ENCODE measurements at regions not wholly inside any gene's neighbourhood (a gene's known extent, or its start where the extent isn't known, plus 50 kb on each side); places are given as distances from the start of the nearest gene placed in this dataset.

GRCh38 chrX:39996536-39996935, 101.2 kb downstream of the BCOR start:
- ATAC-seq, result no peak
- Histone ChIP-seq H3K27ac (no peak overlapping the region), H3K27me3 (no peaks in the 10 kb centered on the region), H3K9me3 (no peaks in the 10 kb centered on the region), H3K4me1 (no peaks in the 10 kb centered on the region), H3K36me3 (no peaks in the 10 kb centered on the region), H3K4me3 (no peak overlapping the region)
- WGBS, 2 donors, result 49 to 52% methylated on average over 8 of the region's 8 CpGs
- DNase-seq, result no peak
- intact Hi-C loops (cut with DNase I), result no loop called here
- no peak for FAIRE-seq
- TF ChIP-seq, protein P1, sequence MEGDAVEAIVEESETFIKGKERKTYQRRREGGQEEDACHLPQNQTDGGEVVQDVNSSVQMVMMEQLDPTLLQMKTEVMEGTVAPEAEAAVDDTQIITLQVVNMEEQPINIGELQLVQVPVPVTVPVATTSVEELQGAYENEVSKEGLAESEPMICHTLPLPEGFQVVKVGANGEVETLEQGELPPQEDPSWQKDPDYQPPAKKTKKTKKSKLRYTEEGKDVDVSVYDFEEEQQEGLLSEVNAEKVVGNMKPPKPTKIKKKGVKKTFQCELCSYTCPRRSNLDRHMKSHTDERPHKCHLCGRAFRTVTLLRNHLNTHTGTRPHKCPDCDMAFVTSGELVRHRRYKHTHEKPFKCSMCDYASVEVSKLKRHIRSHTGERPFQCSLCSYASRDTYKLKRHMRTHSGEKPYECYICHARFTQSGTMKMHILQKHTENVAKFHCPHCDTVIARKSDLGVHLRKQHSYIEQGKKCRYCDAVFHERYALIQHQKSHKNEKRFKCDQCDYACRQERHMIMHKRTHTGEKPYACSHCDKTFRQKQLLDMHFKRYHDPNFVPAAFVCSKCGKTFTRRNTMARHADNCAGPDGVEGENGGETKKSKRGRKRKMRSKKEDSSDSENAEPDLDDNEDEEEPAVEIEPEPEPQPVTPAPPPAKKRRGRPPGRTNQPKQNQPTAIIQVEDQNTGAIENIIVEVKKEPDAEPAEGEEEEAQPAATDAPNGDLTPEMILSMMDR (IDR thresholded peaks at IDR 0.05), result no peak

DNA sequence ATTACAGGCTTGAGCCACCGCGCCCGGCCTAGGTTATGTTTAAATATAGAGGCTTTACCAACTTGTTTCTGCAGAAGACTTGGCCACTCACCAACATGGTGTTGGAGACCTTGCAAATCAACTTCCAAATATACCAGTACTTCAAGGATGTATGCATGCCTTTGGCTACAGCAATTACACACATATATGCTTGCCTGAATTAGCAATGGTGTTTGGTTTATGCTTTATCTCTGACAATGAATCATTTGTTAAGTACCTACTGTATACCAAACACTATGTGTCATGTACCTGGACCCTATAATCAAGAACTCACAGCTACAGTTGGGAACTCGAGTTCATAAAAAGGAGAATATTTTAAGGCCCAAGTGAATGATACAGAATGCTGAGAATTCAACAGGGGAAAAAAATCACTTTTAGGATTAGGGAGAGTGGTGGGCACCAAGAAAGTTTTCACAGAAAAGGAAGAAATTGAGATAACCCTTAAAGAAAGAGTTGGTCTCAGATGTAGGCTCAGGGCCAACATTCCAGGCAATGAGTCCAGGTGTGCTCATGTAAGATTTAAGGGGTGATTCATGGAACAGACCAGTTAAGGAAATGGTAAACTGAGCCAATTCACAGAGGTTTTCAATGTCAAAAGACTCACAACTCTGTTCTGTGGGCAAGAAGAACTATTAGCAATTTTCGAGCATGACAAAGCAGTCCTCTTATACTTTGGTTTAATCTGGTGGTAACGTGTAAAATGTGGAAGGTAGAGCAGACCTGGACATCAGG, 98.9 kb downstream of the BCOR start:
- Histone ChIP-seq H3K4me3 (no peak overlapping the region), H3K27ac (no peak overlapping the region), H3K36me3 (no peaks in the 10 kb centered on the region), H3K9me3 (no peaks in the 10 kb centered on the region), H3K27me3 (no peaks in the 10 kb centered on the region), H3K4me1 (no peaks in the 10 kb centered on the region)
- intact Hi-C loops (cut with DNase I), result no loop called here
- WGBS, 2 donors, result 91 to 96% methylated on average over 6 of the region's 6 CpGs
- FAIRE-seq, result no peak
- ATAC-seq, result no peak
- DNase-seq, result no peak
- TF ChIP-seq, protein P1 (IDR thresholded peaks at IDR 0.05), result no peak

Small RNAs in the stretch of these regions (microRNA-seq; reads per million reads assigned to microRNA genes)
- gene MIR1587 (0 reads per million in 2 donors), gene MIR3937 (0 reads per million in 2 donors)
